GM04503 (cell line): ENCODE measurements at regions not wholly inside any gene's neighbourhood (a gene's known extent, or its start where the extent isn't known, plus 50 kb on each side); places are given as distances from the start of the nearest gene placed in this dataset.

Experiments
- DNase-seq: peaks from one replicate; pipeline ENCODE4 v3.0.0-alpha.2; 2012; ENCODE audit warnings: low read depth

- DNase-seq = no peak
Observed at GRCh38 chr7:35499226-35499625, 195.7 kb downstream of the HERPUD2 start.

DNA sequence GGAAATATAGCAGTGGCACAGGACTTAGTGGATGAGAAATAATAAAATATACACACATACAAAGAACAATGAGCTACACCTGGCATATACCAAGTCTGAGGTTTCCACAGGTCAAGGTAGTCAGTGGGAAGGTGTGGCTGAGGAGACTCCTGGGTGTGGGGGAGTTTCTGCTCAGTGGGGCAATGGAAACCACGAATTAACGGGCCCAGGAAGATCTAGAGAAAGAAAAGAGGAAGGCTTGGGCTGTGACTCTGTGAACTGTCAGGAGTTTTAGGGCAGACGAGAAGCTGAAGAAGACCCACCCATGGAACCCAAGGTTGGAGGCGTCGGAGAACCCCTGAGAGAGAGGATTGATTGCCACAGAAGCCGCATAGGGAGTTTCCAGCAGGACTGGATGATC, 196.5 kb downstream of the HERPUD2 start:
- no peak for DNase-seq

GRCh38 chr7:35495844-35496243, 199.1 kb downstream of the HERPUD2 start:
- DNase-seq = no peak

DNA sequence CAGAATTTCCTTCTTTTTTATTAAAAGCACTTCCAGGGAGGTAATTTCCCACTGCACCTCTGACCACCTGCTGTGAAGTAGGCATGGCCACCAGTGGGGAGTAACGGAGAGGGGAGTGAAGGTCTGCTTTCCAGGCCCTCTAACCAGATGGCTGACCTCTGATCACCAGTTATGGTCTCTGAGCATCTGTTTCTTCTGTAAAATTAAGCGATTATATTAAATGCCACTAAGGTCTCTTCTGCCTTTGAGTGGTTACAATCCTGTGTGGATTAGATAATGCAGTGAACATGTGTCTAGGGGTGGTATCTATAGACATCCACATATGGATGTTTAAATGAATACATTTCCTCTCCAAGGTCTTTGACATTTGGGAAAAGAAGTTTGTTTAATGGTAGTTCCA, 199.6 kb downstream of the HERPUD2 start:
- no peak for DNase-seq

DNA sequence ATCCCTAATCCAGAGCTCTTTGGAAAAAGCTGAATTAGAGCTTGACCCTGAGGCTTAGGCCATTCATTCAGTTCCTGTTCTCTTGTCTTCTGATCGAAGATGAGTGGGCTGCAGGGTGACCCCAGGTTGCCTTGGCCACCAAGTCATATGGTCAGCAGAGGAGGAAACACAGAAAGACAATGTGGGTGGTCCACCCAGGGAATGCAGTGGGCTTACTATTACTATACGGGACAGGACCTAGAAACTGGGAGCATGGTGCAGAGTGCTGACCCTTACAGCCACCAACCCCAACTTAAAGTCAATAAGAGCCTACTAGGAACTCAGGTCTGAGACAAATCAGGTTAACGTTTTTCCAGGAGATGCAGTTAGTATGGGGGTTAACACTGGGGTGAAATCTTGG, 200.5 kb downstream of the HERPUD2 start:
- DNase-seq = no peak

DNA sequence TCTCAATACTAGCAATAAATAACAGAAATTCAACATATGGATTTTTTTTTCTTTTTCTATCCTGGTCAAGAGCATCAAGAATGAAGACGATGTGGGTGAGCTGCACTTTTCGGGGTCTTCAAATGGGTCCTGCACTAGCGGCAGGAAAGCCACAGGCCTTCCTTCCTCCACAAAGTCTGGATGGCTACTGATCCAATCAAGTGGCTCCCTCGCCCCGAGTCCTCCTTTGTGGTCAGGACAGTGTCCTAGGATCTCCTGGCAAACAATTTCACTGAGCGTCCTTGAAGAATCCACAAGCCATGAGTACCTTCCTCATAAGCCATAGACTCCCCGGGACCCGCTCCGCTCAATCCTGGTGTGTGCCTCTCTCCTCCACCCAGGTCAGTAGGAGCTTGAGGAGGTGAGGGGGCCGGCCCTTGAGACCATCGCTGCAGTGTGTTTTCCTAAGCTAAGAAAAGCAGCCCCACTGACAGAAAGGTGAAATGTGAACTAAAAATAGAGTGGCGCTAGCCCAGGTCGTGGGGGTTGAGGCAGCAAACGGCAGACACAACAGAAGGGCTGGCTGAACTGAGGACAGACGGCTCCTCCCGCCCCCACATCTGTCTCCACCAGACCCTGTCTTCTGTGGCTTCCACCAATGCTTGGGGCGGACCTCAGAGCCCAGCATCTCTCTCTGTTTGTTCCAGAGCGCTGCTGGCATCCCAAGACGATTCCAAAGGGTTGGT, 202.3 kb downstream of the HERPUD2 start:
- no peak for DNase-seq

DNA sequence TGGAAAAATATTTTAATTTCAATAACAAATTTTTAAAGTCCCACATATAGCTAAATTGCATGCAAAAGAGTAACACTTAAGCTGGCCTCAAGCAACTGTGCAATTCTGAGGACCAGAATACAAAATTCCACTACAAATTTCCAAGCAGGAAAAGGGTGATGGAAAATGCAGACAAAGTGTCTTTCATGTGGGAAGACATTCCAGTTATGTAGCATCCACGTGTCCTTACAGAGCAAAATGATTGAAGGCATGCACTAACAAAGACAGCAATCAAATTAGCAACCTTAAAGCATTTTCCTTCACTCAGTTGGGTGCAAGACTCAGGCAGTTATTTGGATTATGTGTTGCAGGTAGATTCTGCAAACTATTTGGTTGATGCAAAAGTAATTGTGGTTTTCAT, 203.7 kb downstream of the HERPUD2 start:
- no peak for DNase-seq

DNA sequence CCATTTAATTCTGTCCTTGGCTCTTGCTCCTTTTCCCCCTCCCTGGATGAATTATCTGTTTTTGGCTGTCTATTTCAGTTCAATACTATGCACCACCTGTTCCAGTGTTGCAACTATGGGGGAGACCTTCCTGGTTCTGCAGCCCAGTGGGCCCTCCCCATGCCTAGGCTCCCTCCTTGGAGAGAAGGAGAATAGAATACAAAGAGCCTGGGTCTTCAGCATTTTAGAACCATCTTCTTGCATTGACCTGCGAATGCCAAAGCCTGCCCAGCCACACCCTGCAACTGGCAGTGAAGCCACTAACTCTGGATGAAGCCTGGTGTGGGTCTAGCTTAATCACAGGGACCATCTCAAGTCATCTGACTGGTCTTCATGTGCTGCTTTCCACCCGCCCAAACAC, 207.1 kb downstream of the HERPUD2 start:
- DNase-seq = no peak

DNA sequence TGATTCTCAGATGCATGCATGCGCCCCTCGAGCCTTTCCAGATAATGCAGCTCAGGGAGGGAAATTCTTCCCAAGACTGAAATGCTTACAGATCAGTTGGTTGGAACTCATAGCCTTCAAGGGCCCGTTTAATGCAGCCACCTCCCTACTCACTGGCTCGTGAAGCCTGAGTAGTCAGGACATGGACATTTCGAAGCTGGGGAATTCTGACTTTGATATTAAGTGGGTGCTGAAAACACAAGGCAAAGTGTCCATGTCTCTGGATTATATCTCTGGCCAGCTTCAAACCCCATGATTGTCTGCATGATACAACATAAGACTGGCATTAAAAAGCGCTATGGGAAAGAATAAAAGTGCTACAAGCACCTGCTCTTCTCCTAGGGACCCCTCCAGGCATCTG, 207.5 kb downstream of the HERPUD2 start:
- DNase-seq = no peak

GRCh38 chr7:35485436-35485835, 209.5 kb downstream of the HERPUD2 start:
- DNase-seq = no peak

DNA sequence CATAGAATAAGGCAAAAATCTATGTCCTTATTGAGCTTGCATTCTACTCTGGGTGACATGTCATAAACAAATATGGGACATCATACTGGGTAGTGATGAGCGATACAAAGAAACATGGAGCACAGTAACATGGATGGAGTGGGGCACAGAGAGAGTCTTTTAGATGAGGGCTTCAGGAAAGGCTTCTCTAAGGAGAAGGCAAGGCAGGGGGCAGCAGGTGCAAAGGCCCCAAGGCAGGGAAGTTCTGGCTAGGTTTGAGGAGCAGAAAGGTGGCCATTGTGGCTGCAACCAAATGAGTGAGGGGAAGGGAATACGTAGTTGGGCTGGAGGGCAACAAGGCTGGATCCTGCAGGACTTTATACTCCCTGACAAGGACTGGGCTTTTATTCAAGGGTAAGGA, 211.4 kb downstream of the HERPUD2 start:
- no peak for DNase-seq

DNA sequence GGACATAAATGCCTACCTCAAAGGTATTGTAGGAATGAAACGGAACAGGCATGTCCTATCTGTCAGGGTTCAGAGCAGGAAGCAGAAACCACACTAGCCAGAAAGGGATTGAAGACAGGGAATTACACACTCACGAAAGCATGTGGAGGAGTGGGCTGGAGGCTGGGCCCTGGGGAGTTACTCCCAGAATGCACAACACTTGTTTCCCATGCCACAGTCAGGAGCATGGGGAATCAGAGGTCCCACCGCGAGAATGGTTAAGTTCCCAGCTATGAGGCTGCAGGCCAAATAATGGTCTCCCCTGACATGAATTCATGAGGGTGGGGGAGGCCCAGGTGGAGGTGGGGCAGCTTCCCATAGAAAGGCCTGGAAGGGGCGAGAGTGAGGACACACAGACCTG, 212.7 kb downstream of the HERPUD2 start:
- no peak for DNase-seq

DNA sequence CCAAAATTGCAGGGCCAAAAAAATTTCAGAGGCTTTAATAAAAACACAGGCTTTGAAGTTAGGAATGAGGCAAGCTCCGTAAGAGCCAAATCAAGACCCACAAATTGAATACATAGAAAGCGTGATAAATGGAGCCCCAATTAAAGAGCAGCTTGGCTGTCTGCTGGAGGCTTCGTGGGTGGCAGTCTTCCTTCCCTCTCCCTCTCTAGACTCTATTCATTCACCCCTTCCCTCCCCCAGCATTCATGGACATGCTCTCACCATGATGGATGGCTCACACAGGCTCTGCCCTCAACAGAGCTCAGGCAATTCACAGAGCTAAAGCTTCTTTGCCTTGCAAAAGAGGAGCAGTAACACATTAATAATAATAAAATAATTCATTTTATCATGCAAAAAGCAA, 214.1 kb downstream of the HERPUD2 start:
- no peak for DNase-seq

DNA sequence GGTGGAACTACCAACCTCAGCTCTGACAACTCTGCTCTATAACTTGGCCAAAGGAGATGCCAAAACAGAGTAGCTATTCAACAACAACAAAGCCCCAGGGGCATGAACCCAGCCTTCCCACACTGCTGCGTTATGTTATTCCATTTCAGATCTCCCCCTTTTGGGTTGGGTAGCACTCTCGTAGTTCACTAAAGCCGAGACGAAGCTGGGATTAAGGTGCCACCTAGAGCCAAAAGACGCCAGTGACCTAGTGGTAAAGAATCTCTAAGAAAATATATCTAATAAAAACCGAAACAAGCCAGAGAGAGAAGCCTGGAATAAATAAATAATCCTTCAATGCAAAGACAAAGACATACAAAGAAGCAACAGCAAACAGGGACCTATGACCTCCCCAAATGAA, 217.3 kb downstream of the HERPUD2 start:
- DNase-seq = no peak

GRCh38 chr7:35474100-35474499, 220.2 kb upstream of the TBX20 start:
- DNase-seq = no peak

- no peak for DNase-seq
Observed at GRCh38 chr7:35468606-35469005, 214.7 kb upstream of the TBX20 start.

DNA sequence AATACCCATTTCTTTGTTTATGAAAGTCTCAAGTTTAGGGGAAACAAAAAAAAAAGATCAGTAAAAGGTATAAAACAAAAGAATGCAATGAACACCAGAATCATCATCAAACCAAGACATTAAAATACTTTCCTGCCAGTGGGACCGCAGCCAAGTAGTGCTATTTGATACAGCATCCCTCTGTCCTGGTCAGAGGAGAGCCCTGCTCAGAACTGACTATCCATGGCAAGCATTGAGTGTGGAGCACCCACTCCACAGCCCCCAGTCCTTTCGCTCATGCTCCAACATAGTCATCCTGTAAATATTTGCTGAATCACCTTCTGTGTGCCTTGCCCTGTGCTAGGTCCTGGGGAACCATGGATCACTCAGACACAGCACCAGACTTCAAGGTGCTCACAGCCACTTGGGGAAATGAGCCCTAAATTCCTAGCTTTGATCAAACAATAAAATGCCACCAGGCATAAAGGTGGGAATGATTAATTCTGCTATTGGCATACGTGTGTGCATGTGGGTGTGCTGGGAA, 213.6 kb upstream of the TBX20 start:
- DNase-seq = no peak

GRCh38 chr7:35465791-35466336, 212.0 kb upstream of the TBX20 start:
- no peak for DNase-seq

GRCh38 chr7:35463751-35464150, 209.9 kb upstream of the TBX20 start:
- no peak for DNase-seq

- no peak for DNase-seq
Observed at GRCh38 chr7:35463176-35463700, 209.3 kb upstream of the TBX20 start.

GRCh38 chr7:35454575-35455385, 200.9 kb upstream of the TBX20 start:
- DNase-seq = no peak

DNA sequence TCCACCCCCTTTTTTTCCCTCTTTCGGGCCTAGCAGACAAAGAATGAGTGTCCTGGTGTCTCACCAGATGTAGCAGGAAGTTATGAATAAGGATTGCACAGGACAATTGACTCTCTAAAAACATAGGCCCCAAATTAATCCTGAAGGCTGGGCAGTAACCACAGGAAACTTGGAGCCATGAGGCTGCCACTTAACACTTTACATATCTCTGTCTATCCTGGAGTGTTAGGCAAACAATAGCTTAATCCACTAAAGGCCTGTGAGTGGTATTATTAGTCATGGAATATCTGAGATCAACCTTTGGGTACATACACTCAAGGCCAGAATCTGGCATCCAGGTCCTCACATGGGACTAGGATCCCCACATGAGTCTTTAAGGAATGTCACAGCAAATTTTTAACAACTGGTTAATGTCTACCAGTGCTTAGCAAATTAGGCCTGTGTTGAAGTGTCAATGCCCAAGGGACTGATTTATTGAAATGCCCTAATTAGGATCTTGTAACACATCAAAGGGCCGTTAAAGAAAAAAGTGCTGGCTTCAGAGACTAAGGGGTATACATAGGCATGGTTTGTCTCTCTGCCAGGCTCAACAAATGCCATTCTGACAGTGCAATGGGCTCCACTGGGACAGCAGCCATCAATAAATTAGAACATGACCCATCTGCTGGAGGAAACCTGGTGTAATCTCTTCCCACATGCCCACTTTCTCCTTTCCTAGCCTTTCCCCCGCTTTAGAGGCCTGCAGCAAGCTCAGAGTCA, 196.7 kb upstream of the TBX20 start:
- no peak for DNase-seq
